H9 (cell line): ENCODE measurements at regions not wholly inside any gene's neighbourhood (a gene's known extent, or its start where the extent isn't known, plus 50 kb on each side); places are given as distances from the start of the nearest gene placed in this dataset.

Experiments
- DNase-seq: peaks from one replicate; pipeline ENCODE4 v3.0.0-alpha.2; 2017
- H2AFZ ChIP-seq: one replicate; pipeline ENCODE4 v1.6.1; 2013; ENCODE audit warnings: mild to moderate bottlenecking, low read length, control low read depth, moderate library complexity
- H2AK5ac ChIP-seq: 2 replicates; pipeline ENCODE4 v1.6.1; 2013; ENCODE audit warnings: low read length, control low read depth, mixed read lengths; ENCODE audit not compliant: insufficient read length
- H2BK120ac ChIP-seq: one replicate; pipeline ENCODE4 v1.6.1; 2013; ENCODE audit warnings: low read depth, mild to moderate bottlenecking, low read length, control low read depth, inconsistent platforms; ENCODE audit not compliant: poor library complexity, severe bottlenecking
- H2BK12ac ChIP-seq: 2 replicates; pipeline ENCODE4 v1.6.1; 2013; ENCODE audit warnings: low read length, control low read depth, mixed read lengths, low read depth; ENCODE audit not compliant: insufficient read length
- H2BK15ac ChIP-seq: 2 replicates; pipeline ENCODE4 v1.6.1; 2013; ENCODE audit warnings: low read depth, low read length, control low read depth
- H2BK20ac ChIP-seq: one replicate; pipeline ENCODE4 v1.6.1; 2013; ENCODE audit warnings: low read depth, mild to moderate bottlenecking, low read length, control low read depth, inconsistent platforms; ENCODE audit not compliant: poor library complexity, severe bottlenecking
- H2BK5ac ChIP-seq: 2 replicates; pipeline ENCODE4 v1.6.1; 2013; ENCODE audit warnings: low read length, control low read depth, mixed read lengths; ENCODE audit not compliant: insufficient read length
- H3K14ac ChIP-seq: 2 replicates; pipeline ENCODE4 v1.6.1; 2013; ENCODE audit warnings: low read length, control low read depth; ENCODE audit not compliant: insufficient read depth
- H3K18ac ChIP-seq: 2 replicates; pipeline ENCODE4 v1.6.1; 2013; ENCODE audit warnings: low read depth, mild to moderate bottlenecking, mixed read lengths, low read length, control low read depth; ENCODE audit not compliant: insufficient read length
- H3K23ac ChIP-seq: 2 replicates; pipeline ENCODE4 v1.6.1; 2013; ENCODE audit warnings: low read length, control low read depth, mixed read lengths, low read depth; ENCODE audit not compliant: insufficient read length
- H3K23me2 ChIP-seq: 2 replicates; pipeline ENCODE4 v1.6.1; 2013; ENCODE audit warnings: low read depth, mild to moderate bottlenecking, mixed read lengths, low read length, control low read depth; ENCODE audit not compliant: insufficient read length, poor library complexity, severe bottlenecking
- H3K27ac ChIP-seq: 2 replicates; pipeline ENCODE4 v1.5.1; 2013; ENCODE audit warnings: low read length, control low read depth, mixed read lengths, low read depth; ENCODE audit not compliant: insufficient read length
- H3K27me3 ChIP-seq: 2 replicates; pipeline ENCODE4 v1.6.1; 2013; ENCODE audit warnings: low read length, control low read depth, inconsistent platforms; ENCODE audit not compliant: insufficient read depth
- H3K4ac ChIP-seq: 2 replicates; pipeline ENCODE4 v1.6.1; 2013; ENCODE audit warnings: low read depth, mild to moderate bottlenecking, control low read depth, inconsistent platforms, low read length, moderate library complexity
- H3K4me1 ChIP-seq: 2 replicates; pipeline ENCODE4 v1.6.1; 2013; ENCODE audit warnings: low read length, control low read depth, inconsistent platforms; ENCODE audit not compliant: insufficient read depth
- H3K4me2 ChIP-seq: 2 replicates; pipeline ENCODE4 v1.6.1; 2013; ENCODE audit warnings: low read length, control low read depth, mixed read lengths; ENCODE audit not compliant: insufficient read length, insufficient read depth
- H3K56ac ChIP-seq: 2 replicates; pipeline ENCODE4 v1.6.1; 2013; ENCODE audit warnings: low read depth, mild to moderate bottlenecking, mixed read lengths, low read length, control low read depth; ENCODE audit not compliant: insufficient read length
- H3K79me1 ChIP-seq: 2 replicates; pipeline ENCODE4 v1.6.1; 2013; ENCODE audit warnings: low read depth, mild to moderate bottlenecking, moderate library complexity, low read length, control low read depth, inconsistent platforms; ENCODE audit not compliant: insufficient read depth, poor library complexity, severe bottlenecking
- H3K79me2 ChIP-seq: 2 replicates; pipeline ENCODE4 v1.6.1; 2013; ENCODE audit warnings: low read length, control low read depth, inconsistent platforms; ENCODE audit not compliant: insufficient read depth
- H3K9ac ChIP-seq: 2 replicates; pipeline ENCODE4 v1.6.1; 2013; ENCODE audit warnings: low read length, control low read depth, mixed read lengths; ENCODE audit not compliant: insufficient read length; ENCODE audit errors: extremely low read depth
- H3K9me3 ChIP-seq: one replicate; pipeline ENCODE4 v1.6.1; 2013; ENCODE audit warnings: low read depth, low read length, inconsistent platforms; ENCODE audit not compliant: control insufficient read depth
- H3T11ph ChIP-seq: one replicate; pipeline ENCODE4 v1.6.1; 2013; ENCODE audit warnings: mild to moderate bottlenecking, low read length, control low read depth, inconsistent platforms
- H4K20me1 ChIP-seq: one replicate; pipeline ENCODE4 v1.6.1; 2013; ENCODE audit not compliant: control insufficient read depth, insufficient read length, insufficient read depth
- H4K5ac ChIP-seq: 2 replicates; pipeline ENCODE4 v1.6.1; 2013; ENCODE audit warnings: low read depth, mild to moderate bottlenecking, mixed read lengths, low read length, control low read depth; ENCODE audit not compliant: insufficient read length
- H4K8ac ChIP-seq: replicated peaks from 2 replicates; pipeline ENCODE4 v1.6.1; 2013; ENCODE audit warnings: low read length, control low read depth, mixed read lengths, low read depth; ENCODE audit not compliant: insufficient read length
- H4K91ac ChIP-seq: 2 replicates; pipeline ENCODE4 v1.6.1; 2013; ENCODE audit warnings: low read depth, mild to moderate bottlenecking, moderate library complexity, mixed read lengths, low read length, control low read depth; ENCODE audit not compliant: insufficient read length
- H3K27ac Mint-ChIP-seq, 3 experiments: 2 replicates in 2 of 3; 3 replicates in 1 of 3; pipeline ENCODE4 v1.8.0; 2020 to 2021; ENCODE audit warnings: mixed read lengths in 3 of 3, mild to moderate bottlenecking in 1 of 3, moderate library complexity in 1 of 3
- H3K27me3 Mint-ChIP-seq: 2 replicates; pipeline ENCODE4 v1.8.0; 2021; ENCODE audit warnings: low read depth, mild to moderate bottlenecking, moderate library complexity, mixed read lengths
- H3K36me3 Mint-ChIP-seq, 3 experiments: 2 replicates in 2 of 3; 3 replicates in 1 of 3; pipeline ENCODE4 v1.8.0; 2020 to 2021; ENCODE audit warnings: low read depth in 3 of 3, mixed read lengths in 3 of 3; ENCODE audit not compliant: insufficient read depth in 1 of 3
- H3K4me1 Mint-ChIP-seq, 2 experiments: 2 replicates each; pipeline ENCODE4 v1.8.0; 2020; ENCODE audit warnings: mixed read lengths in 2 of 2
- H3K4me3 Mint-ChIP-seq, 2 experiments: 2 replicates in 1 of 2; 3 replicates in 1 of 2; pipeline ENCODE4 v1.8.0; 2020 to 2021; ENCODE audit warnings: mild to moderate bottlenecking in 2 of 2, mixed read lengths in 2 of 2, moderate library complexity in 1 of 2
- H3K9me3 Mint-ChIP-seq, 2 experiments: 2 replicates in 1 of 2; 3 replicates in 1 of 2; pipeline ENCODE4 v1.8.0; 2020; ENCODE audit warnings: mild to moderate bottlenecking in 2 of 2, mixed read lengths in 2 of 2, moderate library complexity in 1 of 2
- CTCF ChIP-seq: fragments of 200-600 bp; sonication (generic); conservative IDR thresholded peaks from 3 replicates; pipeline ENCODE4 v1.8.0; 2021; ENCODE audit warnings: antibody characterized with exemption, mild to moderate bottlenecking
- WGBS: extraction: QIAGEN DNeasy Blood & Tissue Kit; methylation state at CpG from one replicate; pipeline ENCODE4 v1.1.7; 2013; ENCODE audit warnings: missing lambda C conversion rate, low lambda C conversion rate, mixed read lengths; ENCODE audit not compliant: insufficient read length; ENCODE audit errors: extremely low coverage; 5-methylcytosine and 5-hydroxymethylcytosine counted together

GRCh38 chr18:44153981-44154380 lies 526.7 kb upstream of the SETBP1 start:
- H3T11ph ChIP-seq = no peak overlapping the region
- Mint-ChIP-seq H3K27ac (no peak overlapping the region), H3K36me3 (no peaks in the 10 kb centered on the region)

More at GRCh38 chr18:44153981-44154380, 526.7 kb upstream of the SETBP1 start:
- Histone ChIP-seq H3K9me3 (no peaks in the 10 kb centered on the region), H3K23ac (no peak overlapping the region), H2BK120ac (no peak overlapping the region), H3K18ac (no peak overlapping the region), H3K79me1 (no peaks in the 10 kb centered on the region), H3K14ac (no peak overlapping the region), H3K56ac (no peak overlapping the region), H2BK15ac (no peak overlapping the region), H4K91ac (no peak overlapping the region), H2BK5ac (no peak overlapping the region), H3K79me2 (no peaks in the 10 kb centered on the region), H2AFZ (no peak overlapping the region), H4K20me1 (no peaks in the 10 kb centered on the region), H2BK12ac (no peak overlapping the region), H4K8ac (no peak overlapping the region), H3K4ac (no peak overlapping the region), H3K23me2 (no peaks in the 10 kb centered on the region), H4K5ac (no peak overlapping the region), H2AK5ac (no peak overlapping the region), H3K27ac (no peak overlapping the region), H3K27me3 (no peaks in the 10 kb centered on the region), H3K4me1 (no peaks in the 10 kb centered on the region), H3K4me2 (no peak overlapping the region), H3K9ac (no peak overlapping the region), H2BK20ac (peak overlapping the region; percentile 75)
- Mint-ChIP-seq H3K4me3 (no peak overlapping the region), H3K9me3 (no peaks in the 10 kb centered on the region), H3K27me3 (no peaks in the 10 kb centered on the region), H3K4me1 (no peaks in the 10 kb centered on the region)
- DNase-seq = no peak
- WGBS = no CpG with 5 or more reads among the region's 2 CpGs
- no peak for TF ChIP-seq CTCF
